ENCODE measurements at regions not wholly inside any gene's neighbourhood (a gene's known extent, or its start where the extent isn't known, plus 50 kb on each side); places are given as distances from the start of the nearest gene placed in this dataset.
"Not testable (repeated sequence)": the region's sequence is repeated elsewhere in the genome, so short reads cannot be mapped to it uniquely, and the experiment has no call there.

- no peak for ATAC-seq
- TF ChIP-seq CTCF (IDR thresholded peaks at IDR 0.05): no peak
- Histone ChIP-seq H3K4me3 (no peak overlapping the region), H3K36me3 (no peaks in the 10 kb centered on the region), H3K9me3 (peaks cover 0 to 27% (median 0%) of the 10 kb centered on the region in 11 donors), H3K27me3 (no peaks in the 10 kb centered on the region), H3K4me1 (no peaks in the 10 kb centered on the region), H3K27ac (no peak overlapping the region)
- no peak for DNase-seq
- 75 to 79% methylated on average over 21 of the region's 21 CpGs for WGBS, 2 donors
- intact Hi-C loops (cut with DNase I): no loop called here
These were observed 76.3 kb upstream of the SHOX start for GRCh38 chrX:554271-554670.

GRCh38 chrX:555725-556666 lies 74.6 kb upstream of the SHOX start:
- no peak for DNase-seq
- no peaks in the 10 kb centered on the region for H3K36me3 ChIP-seq
- no peaks in the 10 kb centered on the region for H3K4me1 ChIP-seq
- 81 to 85% methylated on average over 37 of the region's 37 CpGs for WGBS, 2 donors
- H3K9me3 ChIP-seq: peaks cover 0 to 19% (median 0%) of the 10 kb centered on the region in 11 donors
- intact Hi-C loops (cut with DNase I): no loop called here
- H3K4me3 ChIP-seq: no peak overlapping the region
- ATAC-seq: no peak
- H3K27me3 ChIP-seq: no peaks in the 10 kb centered on the region
- no peak for TF ChIP-seq CTCF (IDR thresholded peaks at IDR 0.05)
- no peak overlapping the region for H3K27ac ChIP-seq

GRCh38 chrX:557601-558000 lies 73.0 kb upstream of the SHOX start:
- WGBS, 2 donors: 90 to 92% methylated on average over 21 of the region's 21 CpGs
- H3K4me1 ChIP-seq; H3K27me3 ChIP-seq; DNase-seq; H3K36me3 ChIP-seq; intact Hi-C loops (cut with DNase I); ATAC-seq; H3K27ac ChIP-seq; H3K4me3 ChIP-seq; H3K9me3 ChIP-seq: not testable (repeated sequence)

GRCh38 chrX:559282-559681 lies 71.3 kb upstream of the SHOX start:
- ATAC-seq; DNase-seq; H3K4me3 ChIP-seq; H3K36me3 ChIP-seq; H3K27me3 ChIP-seq; H3K4me1 ChIP-seq; intact Hi-C loops (cut with DNase I); H3K27ac ChIP-seq: not testable (repeated sequence)
- WGBS, 2 donors: 93 to 94% methylated on average over 10 of the region's 10 CpGs
- peaks cover 0 to 17% (median 0%) of the 10 kb centered on the region in 11 donors for H3K9me3 ChIP-seq

GRCh38 chrX:567891-568290 lies 62.7 kb upstream of the SHOX start:
- no peak for TF ChIP-seq CTCF (IDR thresholded peaks at IDR 0.05)
- WGBS, 2 donors: 81 to 84% methylated on average over 8 of the region's 8 CpGs

More at GRCh38 chrX:567891-568290, 62.7 kb upstream of the SHOX start:
- ATAC-seq (no peak), DNase-seq (no peak)
- no peak overlapping the region for H3K4me3 ChIP-seq
- peaks cover 0 to 42% (median 0%) of the 10 kb centered on the region in 11 donors for H3K9me3 ChIP-seq
- intact Hi-C loops (cut with DNase I): no loop called here
- H3K36me3 ChIP-seq: no peaks in the 10 kb centered on the region
- no peaks in the 10 kb centered on the region for H3K4me1 ChIP-seq
- no peak overlapping the region for H3K27ac ChIP-seq
- no peaks in the 10 kb centered on the region for H3K27me3 ChIP-seq
